ENCODE measurements at regions not wholly inside any gene's neighbourhood (a gene's known extent, or its start where the extent isn't known, plus 50 kb on each side); places are given as distances from the start of the nearest gene placed in this dataset.

- no peak for DNase-seq
- Histone ChIP-seq H3K4me1 (no peaks in the 10 kb centered on the region), H3K9me3 (no peaks in the 10 kb centered on the region), H3K4me3 (no peak overlapping the region), H3K27me3 (no peaks in the 10 kb centered on the region), H3K36me3 (no peaks in the 10 kb centered on the region), H3K27ac (no peak overlapping the region)
- TF ChIP-seq CTCF (IDR thresholded peaks at IDR 0.05) (no peak), POLR2A (IDR thresholded peaks at IDR 0.05) (no peak)
- ATAC-seq: no peak
- intact Hi-C loops (cut with DNase I): no loop called here
- 20% methylated on average over 3 of the region's 4 CpGs for WGBS (ENCODE audit: insufficient coverage, low coverage, low lambda C conversion rate, missing lambda C conversion rate)
Measured at GRCh38 chr17:34820922-34821321, 140.3 kb downstream of the CCT6B start.

- no peaks in the 10 kb centered on the region for H3K36me3 ChIP-seq
- intact Hi-C loops (cut with DNase I): no loop called here
- H3K4me1 ChIP-seq: no peaks in the 10 kb centered on the region
- ATAC-seq: no peak
- H3K9me3 ChIP-seq: no peaks in the 10 kb centered on the region
- WGBS (ENCODE audit: insufficient coverage, low coverage, low lambda C conversion rate, missing lambda C conversion rate): 36% methylated on average over 8 of the region's 8 CpGs
- H3K27me3 ChIP-seq: no peaks in the 10 kb centered on the region
- H3K27ac ChIP-seq: no peak overlapping the region
- TF ChIP-seq POLR2A (IDR thresholded peaks at IDR 0.05) (no peak), CTCF (IDR thresholded peaks at IDR 0.05) (no peak)
- H3K4me3 ChIP-seq: no peak overlapping the region
- DNase-seq: no peak
Measured at GRCh38 chr17:34820248-34820801, 140.9 kb downstream of the CCT6B start.

- TF ChIP-seq CTCF (IDR thresholded peaks at IDR 0.05): no peak
- no peak for TF ChIP-seq POLR2A (IDR thresholded peaks at IDR 0.05)
- WGBS (ENCODE audit: insufficient coverage, low coverage, low lambda C conversion rate, missing lambda C conversion rate): 69% methylated on average over 7 of the region's 8 CpGs
- Histone ChIP-seq H3K36me3 (no peaks in the 10 kb centered on the region), H3K4me3 (no peak overlapping the region), H3K27ac (no peak overlapping the region), H3K9me3 (no peaks in the 10 kb centered on the region), H3K27me3 (no peaks in the 10 kb centered on the region), H3K4me1 (no peaks in the 10 kb centered on the region)
- DNase-seq (no peak), ATAC-seq (no peak)
- intact Hi-C loops (cut with DNase I): no loop called here
Measured at GRCh38 chr17:34817252-34818035, 143.8 kb downstream of the CCT6B start.

- DNase-seq (no peak), ATAC-seq (no peak)
- intact Hi-C loops (cut with DNase I): no loop called here
- H3K4me1 ChIP-seq: no peaks in the 10 kb centered on the region
- no peak overlapping the region for H3K27ac ChIP-seq
- 47% methylated on average over 1 of the region's 5 CpGs for WGBS (ENCODE audit: insufficient coverage, low coverage, low lambda C conversion rate, missing lambda C conversion rate)
- TF ChIP-seq CTCF (IDR thresholded peaks at IDR 0.05): no peak
- no peak for TF ChIP-seq POLR2A (IDR thresholded peaks at IDR 0.05)
- no peaks in the 10 kb centered on the region for H3K9me3 ChIP-seq
- no peaks in the 10 kb centered on the region for H3K27me3 ChIP-seq
- H3K4me3 ChIP-seq: no peak overlapping the region
- no peaks in the 10 kb centered on the region for H3K36me3 ChIP-seq
Measured at GRCh38 chr17:34816848-34817247, 144.4 kb downstream of the CCT6B start.

Measured in right lobe of liver (tissue), 6 donors.